HCT116 (cell line): ENCODE measurements at regions not wholly inside any gene's neighbourhood (a gene's known extent, or its start where the extent isn't known, plus 50 kb on each side); places are given as distances from the start of the nearest gene placed in this dataset.

Experiments
- ATAC-seq: fragments of 200-7000 bp; cut with Tn5 transposase; 2 replicates; pipeline ENCODE4 v1.9.1; 2020; ENCODE audit warnings: mild to moderate bottlenecking, moderate library complexity
- BruUV-seq: library from RNA; stranded (reverse); fragments of 400-500 nt; replicated peaks from 2 replicates; lab custom pipeline; 2021; lab: Mats Ljungman, UMichigan
- CTCF ChIA-PET: fragments of 300-600 bp; sonication (Branson Sonifier 250); formaldehyde crosslinking; loops from one replicate; lab custom pipeline; 2021; ENCODE audit warnings: antibody characterized with exemption; lab: Charles Lee
- POLR2A ChIA-PET: fragments of 300-600, 350-600 bp; sonication (Branson Sonifier 250); formaldehyde crosslinking; loops from one replicate; lab custom pipeline; 2021; ENCODE audit warnings: antibody characterized with exemption; lab: Charles Lee
- RAD21 ChIA-PET, 2 experiments: fragments of 300-600 bp; sonication (Branson Sonifier 250); formaldehyde crosslinking; loops; one replicate each; lab custom pipeline; 2023; ENCODE audit warnings: low total read pairs in 2 of 2; ENCODE audit not compliant: uncharacterized antibody in 2 of 2, unreplicated experiment in 2 of 2, low non-redundant PET in 1 of 2; lab: Charles Lee
- DNase-seq: peaks from one replicate; pipeline ENCODE4 v3.0.0-alpha.2; 2010; ENCODE audit warnings: low read depth, low spot score
- H2AFZ ChIP-seq: fragments of 200-600 bp; shearing (Covaris generic), sonication (generic); 2 replicates; pipeline ENCODE4 v1.6.1; 2017; ENCODE audit warnings: low read depth, mixed run types, mixed read lengths, antibody characterized with exemption, low read length; ENCODE audit not compliant: poor library complexity, severe bottlenecking
- H3K27ac ChIP-seq: 2 replicates; pipeline ENCODE4 v1.5.1; 2012; ENCODE audit warnings: low read depth, low read length
- H3K27me3 ChIP-seq: fragments of 200-600 bp; sonication (generic); 2 replicates; pipeline ENCODE4 v1.6.1; 2016; ENCODE audit warnings: mixed run types, low read length, mixed read lengths; ENCODE audit not compliant: insufficient read depth
- H3K36me3 ChIP-seq, 2 experiments: fragments of 200-500 bp in 1 of 2; fragments of 200-600 bp in 1 of 2; sonication (Bioruptor generic) in 1 of 2; sonication (generic) in 1 of 2; 2 replicates each; pipeline versions ENCODE4 v1.5.1 to v1.6.1; 2014 to 2016; ENCODE audit warnings: low read length in 2 of 2, inconsistent platforms in 1 of 2, mixed read lengths in 1 of 2, mixed run types in 1 of 2; ENCODE audit not compliant: insufficient read depth in 2 of 2, control insufficient read depth in 1 of 2
- H3K4me1 ChIP-seq, 2 experiments: fragments of 200-600 bp in 1 of 2; sonication (generic) in 1 of 2; 2 replicates each; pipeline versions ENCODE4 v1.5.1 to v1.6.1; 2012 to 2017; ENCODE audit warnings: low read length in 2 of 2, inconsistent platforms in 1 of 2, mild to moderate bottlenecking in 1 of 2, mixed read lengths in 1 of 2, mixed run types in 1 of 2, moderate library complexity in 1 of 2; ENCODE audit not compliant: insufficient read depth in 2 of 2, control insufficient read depth in 1 of 2
- H3K4me2 ChIP-seq: fragments of 200-600 bp; sonication (generic); 2 replicates; pipeline ENCODE4 v1.6.1; 2017; ENCODE audit warnings: mixed run types, low read length, mixed read lengths
- H3K4me3 ChIP-seq, 2 experiments: fragments of 200-600 bp in 1 of 2; sonication (generic) in 1 of 2; replicated peaks in 1 of 2; 2 replicates each; pipeline ENCODE4 v1.5.1; 2011 to 2016; ENCODE audit warnings: low read length in 2 of 2, control low read depth in 1 of 2, low read depth in 1 of 2, mild to moderate bottlenecking in 1 of 2, mixed read lengths in 1 of 2, mixed run types in 1 of 2
- H3K79me2 ChIP-seq: fragments of 200-600 bp; sonication (generic); 2 replicates; pipeline ENCODE4 v1.6.1; 2017; ENCODE audit warnings: mild to moderate bottlenecking, mixed run types, low read length, moderate library complexity, mixed read lengths; ENCODE audit not compliant: insufficient read depth
- H3K9ac ChIP-seq: fragments of 200-600 bp; sonication (generic); 2 replicates; pipeline ENCODE4 v1.6.1; 2016; ENCODE audit warnings: low read length, mixed read lengths
- H3K9me2 ChIP-seq: fragments of 200-600 bp; sonication (generic), shearing (Covaris generic); 2 replicates; pipeline ENCODE4 v1.6.1; 2017; ENCODE audit warnings: mixed run types, mild to moderate bottlenecking, moderate library complexity; ENCODE audit not compliant: insufficient read depth
- H3K9me3 ChIP-seq, 2 experiments: fragments of 200-500 bp in 1 of 2; fragments of 200-600 bp in 1 of 2; sonication (Bioruptor generic) in 1 of 2; sonication (generic) in 1 of 2; 2 replicates each; pipeline ENCODE4 v1.6.1; 2014 to 2017; ENCODE audit warnings: low read length in 2 of 2, mixed read lengths in 2 of 2, inconsistent platforms in 1 of 2, low read depth in 1 of 2, mild to moderate bottlenecking in 1 of 2, mixed run types in 1 of 2, moderate library complexity in 1 of 2; ENCODE audit not compliant: control insufficient read depth in 1 of 2, insufficient read depth in 1 of 2
- H4K20me1 ChIP-seq: fragments of 200-600 bp; sonication (generic), shearing (Covaris generic); 2 replicates; pipeline ENCODE4 v1.6.1; 2017; ENCODE audit warnings: mixed run types, mild to moderate bottlenecking, moderate library complexity; ENCODE audit not compliant: insufficient read depth
- ATF3 ChIP-seq: IDR thresholded peaks from 2 replicates; pipeline ENCODE4 v1.6.1; 2012
- CTCF ChIP-seq, 3 experiments: fragments of 200-600 bp in 1 of 3; sonication (generic) in 1 of 3; IDR thresholded peaks in 2 of 3; conservative IDR thresholded peaks in 1 of 3; 2 replicates each; pipeline ENCODE4 v1.5.1; 2012 to 2017; ENCODE audit warnings: low read depth in 2 of 3, low read length in 2 of 3, antibody characterized with exemption in 1 of 3, borderline replicate concordance in 1 of 3, control low read depth in 1 of 3, mild to moderate bottlenecking in 1 of 3, mixed read lengths in 1 of 3, mixed run types in 1 of 3, moderate library complexity in 1 of 3; ENCODE audit not compliant: insufficient read depth in 1 of 3
- EGR1 ChIP-seq: IDR thresholded peaks from 2 replicates; pipeline ENCODE4 v1.6.1; 2012; ENCODE audit warnings: low read depth
- EZH2 ChIP-seq: fragments of 200-600 bp; sonication (generic); IDR thresholded peaks from 2 replicates; pipeline ENCODE4 v1.6.1; 2017; ENCODE audit warnings: antibody characterized with exemption, mixed run types
- EZH2phosphoT487 ChIP-seq: fragments of 200-600 bp; IDR thresholded peaks from 2 replicates; pipeline ENCODE4 v1.6.1; 2018; ENCODE audit warnings: antibody characterized with exemption, borderline replicate concordance
- FOSL1 ChIP-seq: IDR thresholded peaks from 2 replicates; pipeline ENCODE4 v1.6.1; 2012; ENCODE audit warnings: low read depth
- JUND ChIP-seq: IDR thresholded peaks from 2 replicates; pipeline ENCODE4 v1.6.1; 2012
- POLR2A ChIP-seq: IDR thresholded peaks from 2 replicates; pipeline ENCODE4 v1.7.0; 2011; ENCODE audit warnings: borderline replicate concordance; ENCODE audit not compliant: insufficient read depth, insufficient read length; ENCODE audit errors: extremely low read depth
- RAD21 ChIP-seq: IDR thresholded peaks from 2 replicates; pipeline ENCODE4 v1.6.1; 2012; ENCODE audit warnings: low read depth, mild to moderate bottlenecking
- SIN3A ChIP-seq: IDR thresholded peaks from 2 replicates; pipeline ENCODE4 v1.6.1; 2012; ENCODE audit warnings: low read depth
- SP1 ChIP-seq: IDR thresholded peaks from 2 replicates; pipeline ENCODE4 v1.6.1; 2012; ENCODE audit warnings: low read depth
- SRF ChIP-seq: IDR thresholded peaks from 2 replicates; pipeline ENCODE4 v1.6.1; 2012; ENCODE audit warnings: low read depth
- YY1 ChIP-seq: IDR thresholded peaks from 2 replicates; pipeline ENCODE4 v1.6.1; 2011; ENCODE audit warnings: low read length, low read depth, moderate library complexity, mild to moderate bottlenecking; ENCODE audit not compliant: insufficient replicate concordance; ENCODE audit errors: extremely low read depth
- ZBTB33 ChIP-seq: IDR thresholded peaks from 2 replicates; pipeline ENCODE4 v1.6.1; 2011; ENCODE audit warnings: mild to moderate bottlenecking, low read length, moderate library complexity; ENCODE audit not compliant: insufficient replicate concordance; ENCODE audit errors: extremely low read depth
- ZFX ChIP-seq: fragments of 450-650 bp; IDR thresholded peaks from 2 replicates; pipeline ENCODE4 v1.6.1; 2017
- intact Hi-C: fragments of 100-400 bp; cut with micrococcal nuclease; formaldehyde crosslinking; loops from 2 replicates; pipeline ENCODE4 v1.10.0; 2022

- H3K36me3 ChIP-seq, result no peaks in the 10 kb centered on the region
- peaks cover 10% of the 10 kb centered on the region; the same call in 1 of the 2 replicates for H3K27me3 ChIP-seq
- H3K4me3 ChIP-seq, result no peak overlapping the region
- no peak overlapping the region for H3K27ac ChIP-seq
- BruUV-seq, result no TSS peak
- ATAC-seq, result no peak
- no peak overlapping the region for H3K9ac ChIP-seq
- intact Hi-C loops, result no loop called here
- ChIA-PET POLR2A (no interaction called here), RAD21 (no interaction called here)
- no peaks in the 10 kb centered on the region for H3K9me2 ChIP-seq
- H3K79me2 ChIP-seq, result no peaks in the 10 kb centered on the region
- H3K4me1 ChIP-seq, result no peaks in the 10 kb centered on the region
- H3K9me3 ChIP-seq, result no peaks in the 10 kb centered on the region
- TF ChIP-seq JUND, result no peak
- TF ChIP-seq FOSL1, result no peak
- TF ChIP-seq EZH2phosphoT487, result no peak
- no peak for TF ChIP-seq SIN3A
- no peak for TF ChIP-seq CTCF (IDR thresholded peaks at IDR 0.05 in 2 of 3, conservative IDR thresholded peaks at IDR 0.05 in 1 of 3; ENCODE audit: borderline replicate concordance in 1 of 3, insufficient read depth in 1 of 3, low read depth in 2 of 3, low read length in 2 of 3)
- TF ChIP-seq POLR2A, result no peak
- TF ChIP-seq YY1, result no peak
- no peak for TF ChIP-seq ZFX
- TF ChIP-seq EGR1, result no peak
- no peak for TF ChIP-seq RAD21
- TF ChIP-seq ZBTB33, result no peak
- TF ChIP-seq ATF3, result no peak
- no peak for TF ChIP-seq SP1
- no peak for TF ChIP-seq SRF
- no peak for TF ChIP-seq EZH2
- TF ChIP-seq, all 23 proteins: peak for 0
- Histone ChIP-seq H4K20me1 (no peaks in the 10 kb centered on the region), H3K4me2 (no peak overlapping the region), H2AFZ (no peak overlapping the region)
- CTCF ChIA-PET, result no interaction called here
- no peak for DNase-seq
Observed at GRCh38 chr10:25738776-25739175, 195.3 kb upstream of the MYO3A start.
